ENCODE measurements at regions not wholly inside any gene's neighbourhood (a gene's known extent, or its start where the extent isn't known, plus 50 kb on each side); places are given as distances from the start of the nearest gene placed in this dataset.

GRCh38 chr20:6618051-6618450 is 149.4 kb upstream of the BMP2 start:
- no peak overlapping the region for H3K27ac Mint-ChIP-seq
- Histone ChIP-seq H4K20me1 (ENCODE audit: control insufficient read depth, insufficient read depth, insufficient read length) (no peaks in the 10 kb centered on the region), H2BK20ac (ENCODE audit: low read depth, low read length, poor library complexity, severe bottlenecking) (no peak overlapping the region), H3K9ac (ENCODE audit: extremely low read depth, insufficient read length, low read length) (no peak overlapping the region), H2BK120ac (ENCODE audit: low read depth, low read length, poor library complexity, severe bottlenecking) (no peak overlapping the region), H3K9me3 (ENCODE audit: control insufficient read depth, low read depth, low read length) (no peaks in the 10 kb centered on the region), H2AFZ (ENCODE audit: low read length) (no peak overlapping the region), H3K23me2 (ENCODE audit: insufficient read length, low read depth, low read length, poor library complexity, severe bottlenecking) (no peaks in the 10 kb centered on the region), H2BK15ac (ENCODE audit: low read depth, low read length) (no peak overlapping the region), H3T11ph (ENCODE audit: low read length) (no peak overlapping the region), H3K23ac (ENCODE audit: insufficient read length, low read depth, low read length) (no peak overlapping the region), H3K79me2 (ENCODE audit: insufficient read depth, low read length) (no peaks in the 10 kb centered on the region), H2BK5ac (ENCODE audit: insufficient read length, low read length) (no peak overlapping the region), H3K18ac (ENCODE audit: insufficient read length, low read depth, low read length) (no peak overlapping the region), H4K8ac (replicated peaks; ENCODE audit: insufficient read length, low read depth, low read length) (no peak overlapping the region), H2BK12ac (ENCODE audit: insufficient read length, low read depth, low read length) (no peak overlapping the region), H3K4me2 (ENCODE audit: insufficient read depth, insufficient read length, low read length) (no peak overlapping the region), H3K27ac (ENCODE audit: insufficient read length, low read depth, low read length) (no peak overlapping the region), H3K79me1 (ENCODE audit: insufficient read depth, low read depth, low read length, poor library complexity, severe bottlenecking) (no peaks in the 10 kb centered on the region), H4K5ac (ENCODE audit: insufficient read length, low read depth, low read length) (no peak overlapping the region), H2AK5ac (ENCODE audit: insufficient read length, low read length) (no peak overlapping the region), H3K27me3 (ENCODE audit: insufficient read depth, low read length) (no peaks in the 10 kb centered on the region), H3K4me1 (ENCODE audit: insufficient read depth, low read length) (no peaks in the 10 kb centered on the region), H3K4ac (ENCODE audit: low read depth, low read length) (no peak overlapping the region), H3K56ac (ENCODE audit: insufficient read length, low read depth, low read length) (no peak overlapping the region), H4K91ac (ENCODE audit: insufficient read length, low read depth, low read length) (no peak overlapping the region), H3K14ac (ENCODE audit: insufficient read depth, low read length) (no peak overlapping the region)
- DNase-seq, result no peak
- H3K36me3 Mint-ChIP-seq (ENCODE audit: insufficient read depth in 1 of 3, low read depth in 3 of 3), result no peaks in the 10 kb centered on the region
- no peak for TF ChIP-seq CTCF (conservative IDR thresholded peaks at IDR 0.05)
- H3K4me1 Mint-ChIP-seq, result peaks cover 0 to 3% of the 10 kb centered on the region in 2 experiments; a peak in 1 of 4 replicates
- no peak overlapping the region for H3K4me3 Mint-ChIP-seq
- no peaks in the 10 kb centered on the region; a peak in 1 of 5 replicates for H3K9me3 Mint-ChIP-seq
- no CpG with 5 or more reads among the region's 2 CpGs for WGBS (ENCODE audit: extremely low coverage, insufficient read length, low lambda C conversion rate)
- H3K27me3 Mint-ChIP-seq (ENCODE audit: low read depth), result no peaks in the 10 kb centered on the region

Measured in H9 (cell line).